GM19238 (cell line): ENCODE measurements at regions not wholly inside any gene's neighbourhood (a gene's known extent, or its start where the extent isn't known, plus 50 kb on each side); places are given as distances from the start of the nearest gene placed in this dataset.
"Not testable (repeated sequence)": the region's sequence is repeated elsewhere in the genome, so short reads cannot be mapped to it uniquely, and the experiment has no call there.

ENCODE experiments used
- DNase-seq: peaks from one replicate; pipeline ENCODE4 v3.0.0; 2011; ENCODE audit warnings: low spot score; ENCODE audit not compliant: insufficient read length

GRCh38 chr3:134106580-134106979 is 76.9 kb upstream of the SLCO2A1 start:
- peak; percentile 5 for DNase-seq

- no peak for DNase-seq
Measured at GRCh38 chr3:134105876-134106556, 76.3 kb upstream of the SLCO2A1 start.

GRCh38 chr3:134104031-134104430 is 74.3 kb upstream of the SLCO2A1 start:
- no peak for DNase-seq

GRCh38 chr3:134103470-134103869 is 73.7 kb upstream of the SLCO2A1 start:
- no peak for DNase-seq

- no peak for DNase-seq
Measured at GRCh38 chr3:134102976-134103375, 73.3 kb upstream of the SLCO2A1 start.

- DNase-seq, result not testable (repeated sequence)
Measured at GRCh38 chr3:134096214-134096613, 66.5 kb upstream of the SLCO2A1 start.

GRCh38 chr3:134095005-134095404 is 65.3 kb upstream of the SLCO2A1 start:
- DNase-seq, result no peak

GRCh38 chr3:134094491-134094890 is 64.8 kb upstream of the SLCO2A1 start:
- DNase-seq, result no peak

- no peak for DNase-seq
Measured at GRCh38 chr3:134093956-134094355, 64.2 kb upstream of the SLCO2A1 start.

- DNase-seq, result no peak
Measured at GRCh38 chr3:134092208-134092701, 62.5 kb upstream of the SLCO2A1 start.

GRCh38 chr3:134090031-134090430 is 60.3 kb upstream of the SLCO2A1 start:
- no peak for DNase-seq

GRCh38 chr3:134087060-134087974 is 57.6 kb upstream of the SLCO2A1 start:
- DNase-seq, result no peak

- no peak for DNase-seq
Measured at GRCh38 chr3:134086616-134087015, 56.9 kb upstream of the SLCO2A1 start.

GRCh38 chr3:134085034-134085775 is 55.5 kb upstream of the SLCO2A1 start:
- DNase-seq, result no peak

- DNase-seq, result no peak
Measured at GRCh38 chr3:134084242-134084950, 54.7 kb upstream of the SLCO2A1 start.

- no peak for DNase-seq
Measured at GRCh38 chr3:134083626-134084241, 54.0 kb upstream of the SLCO2A1 start.

- DNase-seq, result no peak
Measured at GRCh38 chr3:134083008-134083407, 53.3 kb upstream of the SLCO2A1 start.

- no peak for DNase-seq
Measured at GRCh38 chr3:134082582-134082981, 52.9 kb upstream of the SLCO2A1 start.

- no peak for DNase-seq
Measured at GRCh38 chr3:134081211-134081610, 51.5 kb upstream of the SLCO2A1 start.

GRCh38 chr3:134080761-134081160 is 51.0 kb upstream of the SLCO2A1 start:
- DNase-seq, result no peak

GRCh38 chr3:134079761-134080160 is 50.0 kb upstream of the SLCO2A1 start:
- DNase-seq, result no peak
